GM18508 (cell line): ENCODE measurements at regions not wholly inside any gene's neighbourhood (a gene's known extent, or its start where the extent isn't known, plus 50 kb on each side); places are given as distances from the start of the nearest gene placed in this dataset.
"Not testable (repeated sequence)": the region's sequence is repeated elsewhere in the genome, so short reads cannot be mapped to it uniquely, and the experiment has no call there.

ENCODE experiments used
- ATAC-seq: cut with Tn5 transposase; IDR thresholded peaks from one replicate; pipeline ENCODE4 v1.9.1; 2021; ENCODE audit warnings: moderate number of reproducible peaks; ENCODE audit not compliant: insufficient read depth, unreplicated experiment

DNA sequence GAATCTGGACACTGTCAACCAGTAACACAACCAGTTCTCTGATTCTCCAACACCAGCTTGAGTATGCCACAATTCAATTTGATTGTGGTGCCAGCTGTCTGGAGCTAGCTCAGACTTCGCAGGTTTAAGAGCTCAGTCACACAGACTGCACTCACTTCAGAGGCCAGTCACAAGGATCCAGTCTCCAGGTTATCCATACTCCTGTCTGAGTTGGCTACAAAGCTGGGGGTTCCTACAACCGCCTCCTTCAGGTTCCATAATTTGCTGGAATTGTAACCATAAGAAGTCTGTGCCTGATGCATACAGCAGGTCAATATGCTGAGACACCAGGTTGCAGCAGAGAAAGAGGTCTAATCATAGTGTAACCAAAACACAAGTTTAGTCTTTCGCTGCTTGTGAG is 70.5 kb upstream of the CPSF6 start:
- no peak for ATAC-seq

DNA sequence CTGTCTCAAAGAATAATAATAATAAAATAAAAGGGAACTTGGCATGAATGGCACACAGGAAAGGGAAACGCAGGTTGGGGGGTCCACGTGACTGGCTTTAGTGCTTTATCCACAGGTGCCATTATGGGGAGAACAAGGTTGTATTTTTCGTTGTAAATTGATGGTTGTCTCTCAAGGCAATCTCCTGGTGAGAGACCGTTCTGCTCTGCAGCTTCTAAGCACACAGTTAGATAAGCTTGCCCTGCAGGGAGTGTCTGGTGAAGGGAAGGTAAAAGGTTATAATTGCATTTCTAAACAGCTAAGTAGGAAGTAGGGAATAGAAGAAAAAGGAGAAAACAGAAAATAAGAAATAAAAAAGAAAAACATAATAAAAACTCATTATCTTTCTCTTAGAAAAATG is 69.1 kb upstream of the CPSF6 start:
- no peak for ATAC-seq

- no peak for ATAC-seq
Observed at GRCh38 chr12:69171881-69172280, 67.5 kb upstream of the CPSF6 start.

DNA sequence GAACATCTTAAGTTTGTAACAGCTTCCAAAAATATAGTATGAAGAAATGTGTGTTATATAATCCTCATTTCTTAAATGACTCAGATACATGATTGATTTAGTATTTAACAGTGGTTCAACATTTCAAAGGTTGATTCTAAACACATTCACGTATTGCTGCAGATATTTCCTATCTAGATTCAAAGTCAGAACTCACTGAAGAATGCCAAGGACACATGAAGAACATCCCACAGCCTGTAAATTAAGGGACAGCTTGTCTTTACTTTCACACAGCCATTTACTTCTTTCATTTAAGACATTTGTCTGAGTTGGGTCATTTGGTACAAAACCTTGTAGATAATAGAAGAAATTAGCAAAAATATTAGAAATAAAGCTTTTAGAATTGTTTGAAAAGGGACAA is 66.9 kb upstream of the CPSF6 start:
- no peak for ATAC-seq

GRCh38 chr12:69173368-69173767 is 66.0 kb upstream of the CPSF6 start:
- no peak for ATAC-seq

- no peak for ATAC-seq
Observed at GRCh38 chr12:69179786-69180185, 59.6 kb upstream of the CPSF6 start.

GRCh38 chr12:69187572-69187971 is 51.8 kb upstream of the CPSF6 start:
- ATAC-seq = not testable (repeated sequence)

DNA sequence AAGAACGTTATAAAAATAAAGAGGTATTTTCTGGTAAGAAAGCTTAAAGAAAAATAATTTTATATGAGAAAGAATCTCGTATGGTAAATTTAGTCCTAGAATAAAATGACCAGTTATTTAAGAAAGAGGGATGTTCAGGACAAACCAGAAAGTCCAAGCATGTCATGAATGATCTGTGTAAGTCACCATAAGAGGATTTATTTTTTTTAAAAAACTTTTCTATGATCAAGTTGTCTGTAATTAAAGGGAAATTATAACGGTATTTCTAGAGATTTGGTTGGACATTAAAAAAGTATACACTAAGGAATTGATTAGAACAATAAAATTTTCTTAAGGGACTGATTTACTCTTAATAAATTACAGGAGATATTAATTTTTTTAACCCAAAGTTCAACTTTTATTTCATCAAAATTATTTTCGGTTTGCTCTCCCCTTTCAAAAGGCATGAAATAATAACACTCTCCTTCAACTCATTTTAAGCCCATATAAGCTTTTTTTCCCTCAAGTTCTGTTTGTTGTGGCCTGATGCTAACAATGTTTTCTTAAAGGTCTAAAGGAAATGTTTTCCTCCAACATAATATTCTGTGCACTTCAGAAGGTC is 49.9 kb upstream of the CPSF6 start:
- ATAC-seq = no peak
